ENCODE measurements at regions not wholly inside any gene's neighbourhood (a gene's known extent, or its start where the extent isn't known, plus 50 kb on each side); places are given as distances from the start of the nearest gene placed in this dataset.

GRCh38 chr3:5301651-5302297 lies 114.3 kb downstream of the EDEM1 start:
- TF ChIP-seq CTCF (IDR thresholded peaks at IDR 0.05; ENCODE audit: poor library complexity, severe bottlenecking) (no peak), EZH2 (IDR thresholded peaks at IDR 0.05; ENCODE audit: borderline replicate concordance, insufficient read depth, low read length, poor library complexity, severe bottlenecking) (no peak)
